A549 (cell line): ENCODE measurements at regions not wholly inside any gene's neighbourhood (a gene's known extent, or its start where the extent isn't known, plus 50 kb on each side); places are given as distances from the start of the nearest gene placed in this dataset.

ENCODE experiments used
- BHLHE40 ChIP-seq: IDR thresholded peaks from 2 replicates; pipeline ENCODE4 v1.6.1; 2012; ENCODE audit warnings: low read depth, low read length, inconsistent platforms
- CTCF ChIP-seq: fragments of >200 bp; sonication (Bioruptor Twin); formaldehyde crosslinking; IDR thresholded peaks from 3 replicates; pipeline ENCODE4 v1.5.1; 2016
- GATA3 ChIP-seq: IDR thresholded peaks from 2 replicates; pipeline ENCODE4 v1.6.1; 2012; ENCODE audit warnings: borderline replicate concordance
- POLR2A ChIP-seq: IDR thresholded peaks from 2 replicates; pipeline ENCODE4 v1.6.1; 2012; ENCODE audit warnings: mild to moderate bottlenecking, low read length
- POLR2AphosphoS2 ChIP-seq: conservative IDR thresholded peaks from 2 replicates; pipeline ENCODE4 v1.6.1; 2012; ENCODE audit warnings: low read length, improper control_type of control experiment, inconsistent platforms
- SREBF2 ChIP-seq: fragments of 450-650 bp; IDR thresholded peaks from 2 replicates; pipeline ENCODE4 v1.6.1; 2014; ENCODE audit warnings: mild to moderate bottlenecking, moderate library complexity
- USF2 ChIP-seq: fragments of 450-650 bp; IDR thresholded peaks from 2 replicates; pipeline ENCODE4 v1.6.1; 2014; ENCODE audit warnings: antibody characterized with exemption

- no peak for TF ChIP-seq POLR2A
- no peak for TF ChIP-seq USF2
- no peak for TF ChIP-seq CTCF
- TF ChIP-seq SREBF2, result no peak
- no peak for TF ChIP-seq GATA3
- TF ChIP-seq BHLHE40, result no peak
- TF ChIP-seq POLR2AphosphoS2, result no peak
Measured at GRCh38 chr4:41427931-41428600, 109.9 kb upstream of the LIMCH1 start.
